HFF-Myc (cell line): ENCODE measurements at regions not wholly inside any gene's neighbourhood (a gene's known extent, or its start where the extent isn't known, plus 50 kb on each side); places are given as distances from the start of the nearest gene placed in this dataset.

Experiments
- DNase-seq: peaks from one replicate; pipeline ENCODE4 v3.0.0-alpha.2; 2011; ENCODE audit warnings: low read depth; ENCODE audit errors: extremely low read depth
- H3K4me3 ChIP-seq: replicated peaks from 2 replicates; pipeline ENCODE4 v1.5.1; 2011; ENCODE audit warnings: low read depth, mild to moderate bottlenecking, control low read depth, low read length
- CTCF ChIP-seq: IDR thresholded peaks from 2 replicates; pipeline ENCODE4 v1.5.1; 2012; ENCODE audit warnings: mild to moderate bottlenecking, low read depth, low read length, control low read depth; ENCODE audit errors: missing control alignments

DNA sequence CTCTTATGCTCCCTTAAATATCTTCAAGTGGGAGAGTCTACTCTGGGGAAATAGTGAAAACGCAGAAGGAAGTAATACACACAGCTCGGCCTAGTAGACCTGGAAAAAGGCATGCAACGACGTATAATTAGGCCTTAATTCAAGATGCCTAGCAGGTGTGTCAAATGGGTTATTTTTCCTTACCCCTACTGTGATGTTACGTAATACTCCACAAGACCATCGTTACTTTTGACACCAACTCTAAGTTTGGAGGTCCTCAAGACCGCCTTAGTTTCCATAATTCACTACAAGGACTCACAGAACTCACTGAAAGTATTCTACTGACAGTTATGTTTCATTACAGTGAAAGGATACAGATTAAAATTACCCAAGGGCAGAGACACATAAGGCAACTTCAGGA, 1024.3 kb upstream of the MAP3K7 start:
- no peak for DNase-seq
- no peak overlapping the region for H3K4me3 ChIP-seq
- TF ChIP-seq CTCF, result no peak

- no peak for DNase-seq
- no peak overlapping the region for H3K4me3 ChIP-seq
- no peak for TF ChIP-seq CTCF
Observed at GRCh38 chr6:91608428-91608827, 1021.6 kb upstream of the MAP3K7 start.

DNA sequence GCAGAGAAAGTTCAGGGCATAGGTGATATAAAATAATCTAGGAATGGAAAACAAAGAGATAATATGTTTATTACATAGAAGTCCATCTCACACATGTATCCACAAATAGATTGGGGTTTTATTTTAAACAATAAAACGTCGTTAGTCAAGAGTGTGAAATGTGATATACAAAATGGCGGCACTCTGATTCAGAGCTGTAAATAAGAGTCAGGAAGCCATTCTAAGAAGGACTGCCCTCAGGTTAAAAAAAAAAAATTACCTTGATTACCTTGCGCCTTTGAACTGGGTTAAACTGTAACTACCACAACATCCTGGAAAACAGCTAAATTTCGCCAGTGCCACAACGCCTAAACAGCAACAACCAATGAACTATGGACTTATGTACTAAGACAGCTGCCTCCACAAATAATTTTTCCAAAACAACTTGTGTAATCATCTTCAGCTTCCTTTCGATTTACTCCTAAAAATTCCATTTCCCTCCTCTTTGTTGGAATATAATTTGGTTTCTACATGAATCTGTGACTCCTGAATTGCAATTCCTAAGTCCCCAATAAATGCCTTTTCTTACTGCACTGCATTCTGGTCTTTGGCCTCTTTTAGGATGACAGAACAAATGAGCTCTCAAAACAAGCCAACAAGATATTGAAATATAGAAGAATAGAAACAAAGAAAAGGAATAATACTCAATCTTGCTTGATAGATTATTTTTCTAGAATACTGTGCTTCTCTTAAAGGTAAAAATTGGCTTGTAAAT, 1019.5 kb upstream of the MAP3K7 start:
- no peak for TF ChIP-seq CTCF
- H3K4me3 ChIP-seq, result no peak overlapping the region
- DNase-seq, result no peak

- H3K4me3 ChIP-seq, result no peak overlapping the region
- DNase-seq, result no peak
- no peak for TF ChIP-seq CTCF
Observed at GRCh38 chr6:91600561-91600960, 1013.7 kb upstream of the MAP3K7 start.

DNA sequence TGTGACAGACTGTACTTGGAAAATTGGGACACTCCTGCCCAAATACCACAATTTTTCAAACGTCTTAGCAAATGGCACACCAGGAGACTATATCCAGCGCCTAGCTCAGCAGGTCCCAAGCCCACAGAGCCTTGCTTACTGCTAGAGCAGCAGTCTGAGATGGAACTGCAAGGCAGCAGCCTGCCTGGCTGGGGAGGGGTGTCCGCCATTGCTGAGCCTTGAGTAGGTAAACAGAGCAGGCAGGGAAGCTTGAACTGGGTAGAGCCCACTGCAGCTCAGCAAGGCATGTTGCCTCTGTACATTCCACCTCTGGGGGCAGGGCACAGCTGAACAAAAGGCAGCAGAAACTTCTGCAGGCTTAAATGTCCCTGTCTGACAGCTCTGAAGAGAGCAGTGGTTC, 1003.3 kb upstream of the MAP3K7 start:
- no peak overlapping the region for H3K4me3 ChIP-seq
- TF ChIP-seq CTCF, result no peak
- no peak for DNase-seq

GRCh38 chr6:91580635-91581034, 993.8 kb upstream of the MAP3K7 start:
- no peak for DNase-seq
- no peak for TF ChIP-seq CTCF
- no peak overlapping the region for H3K4me3 ChIP-seq

- no peak for TF ChIP-seq CTCF
- H3K4me3 ChIP-seq, result no peak overlapping the region
Observed at GRCh38 chr6:91575032-91575431, 988.2 kb upstream of the MAP3K7 start.

More at GRCh38 chr6:91575032-91575431, 988.2 kb upstream of the MAP3K7 start:
- DNase-seq, result no peak
